Osteoblast (primary cell): ENCODE measurements at regions not wholly inside any gene's neighbourhood (a gene's known extent, or its start where the extent isn't known, plus 50 kb on each side); places are given as distances from the start of the nearest gene placed in this dataset.
A peak's percentile ranks its signal among the peaks of the same experiment; 100 is the strongest.

Source experiments
- DNase-seq: peaks from one replicate; pipeline ENCODE4 v3.0.0; 2011; ENCODE audit warnings: low spot score, mixed read lengths; ENCODE audit not compliant: insufficient read length; ENCODE audit errors: missing footprints
- H2AFZ ChIP-seq: 2 replicates; pipeline ENCODE4 v1.6.0; 2011; ENCODE audit warnings: mild to moderate bottlenecking, low read length
- H3K27ac ChIP-seq: 2 replicates; pipeline ENCODE4 v1.5.1; 2011; ENCODE audit warnings: mild to moderate bottlenecking, low read depth, low read length, moderate library complexity
- H3K27me3 ChIP-seq: 2 replicates; pipeline ENCODE4 v1.6.0; 2012; ENCODE audit warnings: mild to moderate bottlenecking, control low read depth, inconsistent platforms, low read length, moderate library complexity; ENCODE audit not compliant: insufficient read depth
- H3K36me3 ChIP-seq: 2 replicates; pipeline ENCODE4 v1.5.1; 2011; ENCODE audit warnings: mild to moderate bottlenecking, low read length, control low read depth, moderate library complexity; ENCODE audit not compliant: insufficient read depth
- H3K4me1 ChIP-seq: 2 replicates; pipeline ENCODE4 v1.5.1; 2011; ENCODE audit warnings: mild to moderate bottlenecking, low read length, control low read depth, moderate library complexity; ENCODE audit not compliant: insufficient read depth
- H3K4me2 ChIP-seq: 2 replicates; pipeline ENCODE4 v1.6.0; 2011; ENCODE audit warnings: mild to moderate bottlenecking, low read length; ENCODE audit not compliant: insufficient read depth
- H3K4me3 ChIP-seq: fragments of 200-600 bp; sonication (generic); 3 replicates; pipeline ENCODE4 v1.5.1; 2012; ENCODE audit warnings: mild to moderate bottlenecking, low read length, inconsistent platforms; ENCODE audit not compliant: insufficient read depth
- H3K79me2 ChIP-seq: 2 replicates; pipeline ENCODE4 v1.6.0; 2012; ENCODE audit warnings: mild to moderate bottlenecking, low read length, control low read depth, inconsistent platforms; ENCODE audit not compliant: insufficient read depth
- H3K9me3 ChIP-seq: 2 replicates; pipeline ENCODE4 v1.5.1; 2011; ENCODE audit warnings: low read depth, low read length, control low read depth
- H4K20me1 ChIP-seq: 2 replicates; pipeline ENCODE4 v1.6.0; 2012; ENCODE audit warnings: mild to moderate bottlenecking, low read length, control low read depth; ENCODE audit not compliant: insufficient read depth
- TF ChIP-seq, protein P1 (sequence below): IDR thresholded peaks from 2 replicates; pipeline ENCODE4 v1.5.1; 2011; ENCODE audit warnings: mild to moderate bottlenecking, low read depth, low read length, moderate library complexity; ENCODE audit errors: extremely low read depth

DNA sequence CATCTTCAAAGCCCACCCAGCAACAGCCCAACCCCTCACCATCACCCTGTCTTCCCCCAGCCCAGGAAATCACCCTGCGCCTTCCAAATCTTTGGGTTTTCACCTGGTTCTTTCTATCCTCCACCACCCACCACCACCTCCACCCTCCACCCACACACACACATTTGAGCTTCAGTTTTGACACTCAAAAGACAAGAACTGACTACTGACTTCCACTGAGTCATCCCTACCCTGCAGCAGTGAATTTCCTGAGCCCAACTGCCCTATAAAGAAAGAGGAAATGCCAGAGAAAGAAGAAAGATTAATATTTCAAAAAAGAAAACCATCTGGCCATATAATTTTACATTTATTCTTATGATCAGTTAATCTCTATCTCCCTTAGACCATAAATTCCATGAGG, 137.5 kb downstream of the CHST1 start:
- no peak overlapping the region for H2AFZ ChIP-seq
- H3K4me1 ChIP-seq = no peaks in the 10 kb centered on the region
- H3K27me3 ChIP-seq = peaks cover 10% of the 10 kb centered on the region
- H3K27ac ChIP-seq = no peak overlapping the region
- peak; percentile 89 for DNase-seq
- no peaks in the 10 kb centered on the region for H3K9me3 ChIP-seq
- H3K36me3 ChIP-seq = no peaks in the 10 kb centered on the region
- TF ChIP-seq, protein P1, sequence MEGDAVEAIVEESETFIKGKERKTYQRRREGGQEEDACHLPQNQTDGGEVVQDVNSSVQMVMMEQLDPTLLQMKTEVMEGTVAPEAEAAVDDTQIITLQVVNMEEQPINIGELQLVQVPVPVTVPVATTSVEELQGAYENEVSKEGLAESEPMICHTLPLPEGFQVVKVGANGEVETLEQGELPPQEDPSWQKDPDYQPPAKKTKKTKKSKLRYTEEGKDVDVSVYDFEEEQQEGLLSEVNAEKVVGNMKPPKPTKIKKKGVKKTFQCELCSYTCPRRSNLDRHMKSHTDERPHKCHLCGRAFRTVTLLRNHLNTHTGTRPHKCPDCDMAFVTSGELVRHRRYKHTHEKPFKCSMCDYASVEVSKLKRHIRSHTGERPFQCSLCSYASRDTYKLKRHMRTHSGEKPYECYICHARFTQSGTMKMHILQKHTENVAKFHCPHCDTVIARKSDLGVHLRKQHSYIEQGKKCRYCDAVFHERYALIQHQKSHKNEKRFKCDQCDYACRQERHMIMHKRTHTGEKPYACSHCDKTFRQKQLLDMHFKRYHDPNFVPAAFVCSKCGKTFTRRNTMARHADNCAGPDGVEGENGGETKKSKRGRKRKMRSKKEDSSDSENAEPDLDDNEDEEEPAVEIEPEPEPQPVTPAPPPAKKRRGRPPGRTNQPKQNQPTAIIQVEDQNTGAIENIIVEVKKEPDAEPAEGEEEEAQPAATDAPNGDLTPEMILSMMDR = no peak
- H3K4me3 ChIP-seq = no peak overlapping the region
- no peak overlapping the region for H3K4me2 ChIP-seq
- no peaks in the 10 kb centered on the region for H3K79me2 ChIP-seq
- no peaks in the 10 kb centered on the region for H4K20me1 ChIP-seq

DNA sequence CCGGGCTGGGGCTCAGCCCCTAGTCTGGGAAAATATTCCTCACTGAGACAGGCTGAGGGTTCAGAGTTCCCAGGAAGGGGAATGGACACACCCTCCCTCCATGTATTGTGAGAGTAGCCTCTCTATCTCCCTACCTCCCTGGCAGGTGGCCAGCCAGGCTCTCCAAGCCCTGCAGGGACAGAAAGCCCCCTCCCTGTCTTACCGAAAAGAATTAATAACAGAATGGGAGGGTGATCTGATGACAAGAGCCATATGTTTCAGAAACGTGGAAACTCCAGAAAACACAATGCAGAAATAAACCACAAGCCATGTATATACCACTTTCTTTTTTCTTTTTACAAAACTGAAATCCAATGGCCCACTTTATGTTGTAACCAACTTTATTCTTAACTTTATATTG, 140.0 kb downstream of the CHST1 start:
- TF ChIP-seq, protein P1 = no peak
- Histone ChIP-seq H3K27ac (no peak overlapping the region), H3K4me1 (no peaks in the 10 kb centered on the region), H4K20me1 (no peaks in the 10 kb centered on the region), H3K79me2 (no peaks in the 10 kb centered on the region), H3K9me3 (no peaks in the 10 kb centered on the region), H3K27me3 (peaks cover 12% of the 10 kb centered on the region), H3K4me2 (no peak overlapping the region), H2AFZ (no peak overlapping the region), H3K36me3 (no peaks in the 10 kb centered on the region), H3K4me3 (no peak overlapping the region)
- no peak for DNase-seq

GRCh38 chr11:45523760-45524159, 141.7 kb downstream of the CHST1 start:
- no peak overlapping the region for H2AFZ ChIP-seq
- TF ChIP-seq, protein P1 = no peak
- peaks cover 12% of the 10 kb centered on the region for H3K27me3 ChIP-seq
- H3K4me1 ChIP-seq = no peaks in the 10 kb centered on the region
- no peak overlapping the region for H3K27ac ChIP-seq
- no peaks in the 10 kb centered on the region for H3K79me2 ChIP-seq
- DNase-seq = no peak
- H4K20me1 ChIP-seq = no peaks in the 10 kb centered on the region
- no peak overlapping the region for H3K4me2 ChIP-seq
- no peaks in the 10 kb centered on the region for H3K9me3 ChIP-seq
- H3K36me3 ChIP-seq = no peaks in the 10 kb centered on the region
- H3K4me3 ChIP-seq = no peak overlapping the region

- no peaks in the 10 kb centered on the region for H3K9me3 ChIP-seq
- no peaks in the 10 kb centered on the region for H3K79me2 ChIP-seq
- peaks cover 8% of the 10 kb centered on the region for H3K27me3 ChIP-seq
- no peak overlapping the region for H3K27ac ChIP-seq
- H3K4me2 ChIP-seq = no peak overlapping the region
- H4K20me1 ChIP-seq = no peaks in the 10 kb centered on the region
- TF ChIP-seq, protein P1 = no peak
- no peaks in the 10 kb centered on the region for H3K36me3 ChIP-seq
- no peak overlapping the region for H3K4me3 ChIP-seq
- H3K4me1 ChIP-seq = no peaks in the 10 kb centered on the region
- H2AFZ ChIP-seq = no peak overlapping the region
- DNase-seq = no peak
Measured at GRCh38 chr11:45518833-45519535, 146.4 kb downstream of the CHST1 start.
